D721Med (cell line): ENCODE measurements at regions not wholly inside any gene's neighbourhood (a gene's known extent, or its start where the extent isn't known, plus 50 kb on each side); places are given as distances from the start of the nearest gene placed in this dataset.

ENCODE experiments used
- DNase-seq: peaks from one replicate; pipeline ENCODE4 v3.0.0; 2011; ENCODE audit warnings: low spot score; ENCODE audit not compliant: insufficient read length
- FAIRE-seq: peaks from 2 replicates; lab custom pipeline; 2011; peaks lifted over from hg19 to GRCh38; lab: Jason Lieb, UNC
- TF ChIP-seq, protein P1 (sequence below): IDR thresholded peaks from 2 replicates; pipeline ENCODE4 v1.5.1; 2012; ENCODE audit warnings: mild to moderate bottlenecking, control low read depth; ENCODE audit not compliant: insufficient read depth; ENCODE audit errors: missing control alignments

DNA sequence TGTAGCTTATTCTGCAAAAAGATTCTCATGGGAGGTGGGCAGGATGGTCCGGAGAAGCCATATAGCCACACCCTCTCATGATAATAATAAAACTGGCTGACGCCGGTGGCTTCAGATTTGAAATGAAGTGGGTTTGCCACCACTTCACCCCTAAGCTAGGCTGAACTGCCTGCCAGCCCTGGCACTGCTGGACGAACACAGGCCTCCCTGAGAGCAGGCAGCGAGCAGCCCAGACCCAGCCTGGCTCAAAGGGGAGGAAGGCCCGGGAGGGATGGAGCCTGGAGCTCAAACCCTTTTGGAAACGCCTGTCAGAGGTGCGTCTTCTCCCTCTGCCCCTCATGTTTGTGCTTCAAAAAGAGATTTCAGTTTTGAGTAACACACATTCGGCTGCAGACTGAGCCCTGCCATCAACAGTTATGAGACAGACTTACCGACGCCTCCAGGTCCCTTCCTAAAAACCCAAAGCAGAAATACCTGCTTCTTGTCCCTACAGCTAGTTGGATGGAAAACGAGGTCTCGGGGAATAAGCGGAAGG lies 71.1 kb upstream of the HPCAL1 start:
- TF ChIP-seq, protein P1, sequence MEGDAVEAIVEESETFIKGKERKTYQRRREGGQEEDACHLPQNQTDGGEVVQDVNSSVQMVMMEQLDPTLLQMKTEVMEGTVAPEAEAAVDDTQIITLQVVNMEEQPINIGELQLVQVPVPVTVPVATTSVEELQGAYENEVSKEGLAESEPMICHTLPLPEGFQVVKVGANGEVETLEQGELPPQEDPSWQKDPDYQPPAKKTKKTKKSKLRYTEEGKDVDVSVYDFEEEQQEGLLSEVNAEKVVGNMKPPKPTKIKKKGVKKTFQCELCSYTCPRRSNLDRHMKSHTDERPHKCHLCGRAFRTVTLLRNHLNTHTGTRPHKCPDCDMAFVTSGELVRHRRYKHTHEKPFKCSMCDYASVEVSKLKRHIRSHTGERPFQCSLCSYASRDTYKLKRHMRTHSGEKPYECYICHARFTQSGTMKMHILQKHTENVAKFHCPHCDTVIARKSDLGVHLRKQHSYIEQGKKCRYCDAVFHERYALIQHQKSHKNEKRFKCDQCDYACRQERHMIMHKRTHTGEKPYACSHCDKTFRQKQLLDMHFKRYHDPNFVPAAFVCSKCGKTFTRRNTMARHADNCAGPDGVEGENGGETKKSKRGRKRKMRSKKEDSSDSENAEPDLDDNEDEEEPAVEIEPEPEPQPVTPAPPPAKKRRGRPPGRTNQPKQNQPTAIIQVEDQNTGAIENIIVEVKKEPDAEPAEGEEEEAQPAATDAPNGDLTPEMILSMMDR: no peak
- FAIRE-seq (no peak), DNase-seq (no peak)

DNA sequence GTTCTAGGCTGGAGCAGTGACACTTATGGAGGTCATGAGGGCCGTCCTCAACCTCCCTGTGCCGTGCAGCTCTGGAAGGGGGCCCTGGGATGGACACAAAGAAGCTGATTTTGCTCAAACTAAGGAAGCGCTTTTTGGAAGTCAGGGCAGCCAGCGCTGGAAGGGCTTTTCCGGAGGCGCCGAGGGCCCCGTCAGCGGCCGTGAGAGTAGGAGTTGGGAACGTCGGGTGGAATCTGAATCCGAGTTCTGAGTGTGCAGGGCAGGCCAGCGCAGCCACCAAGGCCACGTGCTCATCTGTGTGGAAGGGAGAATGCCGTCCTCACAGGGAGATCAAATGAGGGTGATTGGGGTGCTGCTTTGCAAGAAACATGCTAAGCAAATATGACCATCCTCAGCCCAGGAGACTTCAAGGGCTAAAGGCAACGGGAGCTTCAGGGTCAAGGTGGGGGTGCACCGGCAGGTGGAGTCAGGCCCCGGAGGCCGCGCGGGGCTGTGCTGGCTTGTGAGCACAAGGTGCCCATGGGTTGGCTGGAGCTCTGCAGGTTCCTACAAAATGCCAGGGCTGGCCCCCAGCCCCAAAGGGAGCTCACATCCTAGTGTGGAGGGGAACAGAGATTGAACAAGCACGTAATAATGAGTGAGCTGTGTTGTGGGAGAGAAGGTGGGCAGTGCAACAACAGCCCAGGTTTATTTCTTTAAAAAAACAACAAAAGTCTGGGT lies 70.4 kb upstream of the HPCAL1 start:
- FAIRE-seq (no peak), DNase-seq (no peak)
- TF ChIP-seq, protein P1: no peak

DNA sequence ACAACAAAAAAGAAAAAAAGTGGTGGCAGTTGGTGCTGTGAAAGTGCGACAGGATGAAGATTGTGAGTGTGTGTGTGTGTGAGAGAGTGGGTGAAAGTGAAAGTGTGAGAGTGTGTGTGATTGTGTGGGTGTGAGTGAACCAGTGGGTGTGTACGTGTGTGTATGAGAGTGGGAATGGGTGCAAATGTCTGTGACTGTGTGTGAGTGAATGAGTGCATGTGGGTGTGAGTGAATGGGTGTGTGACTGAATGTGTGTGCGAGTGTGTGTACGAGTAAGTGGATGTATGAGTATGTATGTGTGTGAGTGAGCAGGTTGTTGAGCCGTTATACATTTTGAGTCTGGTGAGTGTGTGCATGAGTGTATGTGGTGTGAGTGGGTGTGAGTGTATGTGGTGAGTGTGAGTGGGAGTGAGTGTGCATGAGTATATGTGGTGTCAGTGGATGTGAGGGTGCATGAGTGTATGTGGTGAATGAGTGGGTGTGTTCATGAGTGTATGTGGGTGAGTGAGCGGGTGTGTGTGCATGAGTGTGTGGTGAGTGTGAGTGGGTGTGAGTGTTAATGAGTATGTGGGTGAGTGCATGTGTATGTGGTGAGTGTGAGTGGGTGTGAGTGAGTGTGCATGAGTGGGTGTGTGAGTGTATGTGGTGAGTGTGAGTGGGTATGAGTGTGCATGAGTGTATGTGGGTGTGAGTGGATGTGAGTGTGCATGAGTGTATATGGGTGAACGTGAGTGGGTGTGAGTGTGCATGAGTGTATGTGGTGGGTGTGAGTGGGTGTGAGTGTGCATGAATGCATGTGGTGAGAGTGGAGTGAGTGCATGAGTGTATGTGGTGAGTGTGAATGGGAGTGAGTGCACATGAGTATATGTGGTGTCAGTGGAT lies 69.3 kb upstream of the HPCAL1 start:
- DNase-seq (no peak), FAIRE-seq (no peak)
- TF ChIP-seq, protein P1: no peak

DNA sequence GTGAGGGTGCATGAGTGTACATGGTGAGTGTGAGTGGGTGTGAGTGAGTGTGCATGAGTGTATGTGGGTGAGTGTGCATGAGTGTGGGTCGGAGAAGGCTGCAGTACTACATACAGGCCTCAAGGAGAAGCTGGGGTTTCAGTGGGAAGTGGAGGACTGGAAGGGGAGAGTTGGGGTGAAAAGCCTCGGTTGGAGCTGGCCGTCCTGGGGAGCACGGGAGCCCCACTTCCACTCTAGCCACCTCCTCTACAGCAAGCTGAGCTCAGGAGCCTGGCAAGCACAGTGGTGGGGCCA lies 68.7 kb upstream of the HPCAL1 start:
- TF ChIP-seq, protein P1: no peak
- FAIRE-seq: no peak
- DNase-seq: no peak

DNA sequence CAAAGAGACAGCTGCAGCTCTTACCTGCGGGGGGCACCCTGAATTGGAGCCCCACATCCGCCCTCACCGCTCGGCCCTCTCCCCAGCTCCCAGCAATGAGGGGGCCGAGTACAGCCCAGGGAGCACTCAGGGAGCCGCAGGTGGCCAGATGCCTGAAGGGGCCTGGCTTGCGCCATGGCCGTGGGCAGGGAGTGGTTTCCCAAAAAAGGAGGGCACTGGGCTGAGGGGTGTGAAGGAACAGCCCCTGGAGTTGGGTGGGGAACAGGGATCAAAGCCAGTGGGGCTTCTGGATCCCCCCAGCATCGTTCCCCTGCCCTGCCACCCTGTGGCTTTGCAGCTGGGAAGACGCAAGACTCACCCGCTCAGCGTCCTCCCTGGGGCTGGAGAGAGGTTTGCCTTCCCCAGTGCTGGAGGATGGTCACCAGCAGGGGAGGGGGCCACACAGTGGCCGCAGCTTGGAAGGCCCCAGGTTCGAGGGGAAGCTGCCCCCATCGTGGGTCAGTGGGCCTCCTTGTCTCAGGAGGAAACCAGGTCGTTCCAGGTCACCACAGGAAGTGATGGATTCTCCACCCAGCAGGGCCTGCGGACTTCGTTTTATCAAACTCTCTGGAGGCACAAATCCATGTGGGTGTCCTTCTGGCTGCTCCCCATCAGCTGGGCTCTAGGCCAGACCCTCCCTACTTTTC lies 68.2 kb upstream of the HPCAL1 start:
- TF ChIP-seq, protein P1: no peak
- FAIRE-seq: no peak
- no peak for DNase-seq

DNA sequence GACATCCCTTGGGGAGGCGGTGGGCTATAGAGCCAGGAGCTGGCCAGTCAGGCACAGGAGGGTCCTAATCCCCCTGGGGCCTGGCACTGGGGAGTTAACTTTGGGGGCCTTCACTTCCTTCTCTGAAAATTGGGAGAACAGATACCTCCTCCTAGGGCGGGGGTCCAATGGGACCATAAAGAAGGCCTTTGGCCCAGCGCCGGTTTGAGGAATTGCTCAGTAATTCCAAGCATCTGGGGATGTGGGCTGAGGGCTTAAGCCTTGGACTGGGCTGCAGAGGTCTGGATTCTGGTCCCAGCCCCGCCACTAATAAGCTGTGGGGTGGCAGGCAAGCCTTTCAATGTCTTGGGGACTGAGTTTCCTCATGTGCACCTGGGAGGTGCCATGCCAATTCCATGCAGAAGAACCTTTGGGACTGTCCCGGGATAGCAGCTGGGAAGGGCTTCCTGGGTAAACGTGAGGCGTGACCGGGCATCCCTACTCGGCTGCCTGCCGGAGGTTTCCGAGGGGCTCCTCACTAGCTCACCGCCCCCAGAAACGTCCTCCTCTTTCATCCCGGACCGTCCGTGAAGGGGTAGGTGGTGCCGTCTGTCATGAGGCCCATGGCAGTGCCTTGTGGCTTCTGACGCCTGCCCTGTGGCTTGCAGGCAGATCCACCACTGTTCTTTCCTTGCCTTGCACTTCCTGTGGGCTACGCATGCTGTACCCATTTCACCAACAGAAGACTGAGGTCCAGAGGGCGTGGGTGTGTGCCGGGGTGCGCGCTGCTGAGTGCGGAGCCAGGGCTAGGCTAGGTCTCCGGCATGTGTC lies 67.4 kb upstream of the HPCAL1 start:
- DNase-seq: no peak

More for the DNA sequence above, 67.4 kb upstream of the HPCAL1 start:
- FAIRE-seq: no peak
- TF ChIP-seq, protein P1: no peak
